GM12872 (cell line): ENCODE measurements at regions not wholly inside any gene's neighbourhood (a gene's known extent, or its start where the extent isn't known, plus 50 kb on each side); places are given as distances from the start of the nearest gene placed in this dataset.

ENCODE experiments used
- CTCF ChIP-seq: IDR thresholded peaks from 3 replicates; pipeline ENCODE4 v1.5.1; 2011; ENCODE audit warnings: low read depth, mild to moderate bottlenecking, low read length, moderate library complexity; ENCODE audit not compliant: insufficient read depth

- TF ChIP-seq CTCF: no peak
Observed at GRCh38 chr20:12241065-12241464, 323.4 kb downstream of the BTBD3 start.

GRCh38 chr20:12243327-12243726, 325.6 kb downstream of the BTBD3 start:
- no peak for TF ChIP-seq CTCF

- no peak for TF ChIP-seq CTCF
Observed at GRCh38 chr20:12248481-12248880, 330.8 kb downstream of the BTBD3 start.

GRCh38 chr20:12252793-12253192, 335.1 kb downstream of the BTBD3 start:
- TF ChIP-seq CTCF: no peak

GRCh38 chr20:12255461-12255970, 337.8 kb downstream of the BTBD3 start:
- TF ChIP-seq CTCF: no peak

- no peak for TF ChIP-seq CTCF
Observed at GRCh38 chr20:12256806-12257205, 339.1 kb downstream of the BTBD3 start.

- no peak for TF ChIP-seq CTCF
Observed at GRCh38 chr20:12262747-12263146, 345.1 kb downstream of the BTBD3 start.

GRCh38 chr20:12264711-12265110, 347.0 kb downstream of the BTBD3 start:
- no peak for TF ChIP-seq CTCF
